AG20443 (cell line): ENCODE measurements at regions not wholly inside any gene's neighbourhood (a gene's known extent, or its start where the extent isn't known, plus 50 kb on each side); places are given as distances from the start of the nearest gene placed in this dataset.

Source experiments
- DNase-seq: peaks from one replicate; pipeline ENCODE4 v3.0.0; 2012; ENCODE audit warnings: low spot score, mixed read lengths

DNA sequence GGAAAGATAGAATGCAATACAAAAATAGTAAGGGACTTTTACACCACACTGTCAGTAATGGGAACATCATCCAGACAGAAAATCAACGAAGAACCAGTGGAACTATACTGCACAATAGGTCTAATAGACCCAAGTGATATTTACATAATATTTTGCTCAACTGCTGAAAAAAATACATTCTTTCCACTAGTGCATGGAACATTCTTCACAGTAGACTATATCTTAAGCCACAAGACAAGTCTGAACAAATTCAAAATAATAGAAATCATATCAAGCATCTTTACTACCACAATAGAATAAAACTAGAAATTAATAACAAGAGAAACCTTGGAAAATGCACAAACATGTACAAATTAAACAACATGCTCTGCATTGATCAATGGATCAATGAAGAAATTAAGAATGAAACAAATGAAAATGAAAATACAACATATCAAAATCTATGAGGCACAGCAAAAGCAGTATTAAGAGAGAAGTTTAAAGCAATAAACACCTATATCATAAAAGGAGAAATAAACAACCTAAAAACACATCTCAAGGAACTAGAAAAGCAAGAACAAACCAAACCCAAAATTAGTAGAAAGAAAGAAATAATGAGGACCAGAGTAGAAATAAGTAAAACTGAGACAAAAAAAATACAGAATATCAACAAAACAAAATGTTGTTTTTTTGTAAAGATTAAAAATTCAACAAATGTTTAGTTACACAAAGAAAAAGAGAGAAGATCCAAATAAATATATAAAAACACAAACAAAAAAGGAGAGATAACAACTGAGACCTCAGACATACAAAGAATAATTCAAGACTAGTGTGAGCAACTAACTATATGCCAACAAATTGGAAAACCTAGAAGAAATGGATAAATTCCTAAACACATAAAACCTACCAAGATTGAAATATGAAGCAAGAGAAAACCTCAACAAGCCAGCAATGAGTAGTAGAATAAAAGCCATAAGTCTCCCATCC lies 51.5 kb upstream of the ANTXR2 start:
- no peak for DNase-seq
